H9 (cell line): ENCODE measurements at regions not wholly inside any gene's neighbourhood (a gene's known extent, or its start where the extent isn't known, plus 50 kb on each side); places are given as distances from the start of the nearest gene placed in this dataset.

Experiments used
- DNase-seq: peaks from one replicate; pipeline ENCODE4 v3.0.0-alpha.2; 2017
- H2AFZ ChIP-seq: one replicate; pipeline ENCODE4 v1.6.1; 2013; ENCODE audit warnings: mild to moderate bottlenecking, low read length, control low read depth, moderate library complexity
- H2AK5ac ChIP-seq: 2 replicates; pipeline ENCODE4 v1.6.1; 2013; ENCODE audit warnings: low read length, control low read depth, mixed read lengths; ENCODE audit not compliant: insufficient read length
- H2BK120ac ChIP-seq: one replicate; pipeline ENCODE4 v1.6.1; 2013; ENCODE audit warnings: low read depth, mild to moderate bottlenecking, low read length, control low read depth, inconsistent platforms; ENCODE audit not compliant: poor library complexity, severe bottlenecking
- H2BK12ac ChIP-seq: 2 replicates; pipeline ENCODE4 v1.6.1; 2013; ENCODE audit warnings: low read length, control low read depth, mixed read lengths, low read depth; ENCODE audit not compliant: insufficient read length
- H2BK15ac ChIP-seq: 2 replicates; pipeline ENCODE4 v1.6.1; 2013; ENCODE audit warnings: low read depth, low read length, control low read depth
- H2BK20ac ChIP-seq: one replicate; pipeline ENCODE4 v1.6.1; 2013; ENCODE audit warnings: low read depth, mild to moderate bottlenecking, low read length, control low read depth, inconsistent platforms; ENCODE audit not compliant: poor library complexity, severe bottlenecking
- H2BK5ac ChIP-seq: 2 replicates; pipeline ENCODE4 v1.6.1; 2013; ENCODE audit warnings: low read length, control low read depth, mixed read lengths; ENCODE audit not compliant: insufficient read length
- H3K14ac ChIP-seq: 2 replicates; pipeline ENCODE4 v1.6.1; 2013; ENCODE audit warnings: low read length, control low read depth; ENCODE audit not compliant: insufficient read depth
- H3K18ac ChIP-seq: 2 replicates; pipeline ENCODE4 v1.6.1; 2013; ENCODE audit warnings: low read depth, mild to moderate bottlenecking, mixed read lengths, low read length, control low read depth; ENCODE audit not compliant: insufficient read length
- H3K23ac ChIP-seq: 2 replicates; pipeline ENCODE4 v1.6.1; 2013; ENCODE audit warnings: low read length, control low read depth, mixed read lengths, low read depth; ENCODE audit not compliant: insufficient read length
- H3K23me2 ChIP-seq: 2 replicates; pipeline ENCODE4 v1.6.1; 2013; ENCODE audit warnings: low read depth, mild to moderate bottlenecking, mixed read lengths, low read length, control low read depth; ENCODE audit not compliant: insufficient read length, poor library complexity, severe bottlenecking
- H3K27ac ChIP-seq: 2 replicates; pipeline ENCODE4 v1.5.1; 2013; ENCODE audit warnings: low read length, control low read depth, mixed read lengths, low read depth; ENCODE audit not compliant: insufficient read length
- H3K27me3 ChIP-seq: 2 replicates; pipeline ENCODE4 v1.6.1; 2013; ENCODE audit warnings: low read length, control low read depth, inconsistent platforms; ENCODE audit not compliant: insufficient read depth
- H3K4ac ChIP-seq: 2 replicates; pipeline ENCODE4 v1.6.1; 2013; ENCODE audit warnings: low read depth, mild to moderate bottlenecking, control low read depth, inconsistent platforms, low read length, moderate library complexity
- H3K4me1 ChIP-seq: 2 replicates; pipeline ENCODE4 v1.6.1; 2013; ENCODE audit warnings: low read length, control low read depth, inconsistent platforms; ENCODE audit not compliant: insufficient read depth
- H3K4me2 ChIP-seq: 2 replicates; pipeline ENCODE4 v1.6.1; 2013; ENCODE audit warnings: low read length, control low read depth, mixed read lengths; ENCODE audit not compliant: insufficient read length, insufficient read depth
- H3K56ac ChIP-seq: 2 replicates; pipeline ENCODE4 v1.6.1; 2013; ENCODE audit warnings: low read depth, mild to moderate bottlenecking, mixed read lengths, low read length, control low read depth; ENCODE audit not compliant: insufficient read length
- H3K79me1 ChIP-seq: 2 replicates; pipeline ENCODE4 v1.6.1; 2013; ENCODE audit warnings: low read depth, mild to moderate bottlenecking, moderate library complexity, low read length, control low read depth, inconsistent platforms; ENCODE audit not compliant: insufficient read depth, poor library complexity, severe bottlenecking
- H3K79me2 ChIP-seq: 2 replicates; pipeline ENCODE4 v1.6.1; 2013; ENCODE audit warnings: low read length, control low read depth, inconsistent platforms; ENCODE audit not compliant: insufficient read depth
- H3K9ac ChIP-seq: 2 replicates; pipeline ENCODE4 v1.6.1; 2013; ENCODE audit warnings: low read length, control low read depth, mixed read lengths; ENCODE audit not compliant: insufficient read length; ENCODE audit errors: extremely low read depth
- H3K9me3 ChIP-seq: one replicate; pipeline ENCODE4 v1.6.1; 2013; ENCODE audit warnings: low read depth, low read length, inconsistent platforms; ENCODE audit not compliant: control insufficient read depth
- H3T11ph ChIP-seq: one replicate; pipeline ENCODE4 v1.6.1; 2013; ENCODE audit warnings: mild to moderate bottlenecking, low read length, control low read depth, inconsistent platforms
- H4K20me1 ChIP-seq: one replicate; pipeline ENCODE4 v1.6.1; 2013; ENCODE audit not compliant: control insufficient read depth, insufficient read length, insufficient read depth
- H4K5ac ChIP-seq: 2 replicates; pipeline ENCODE4 v1.6.1; 2013; ENCODE audit warnings: low read depth, mild to moderate bottlenecking, mixed read lengths, low read length, control low read depth; ENCODE audit not compliant: insufficient read length
- H4K8ac ChIP-seq: replicated peaks from 2 replicates; pipeline ENCODE4 v1.6.1; 2013; ENCODE audit warnings: low read length, control low read depth, mixed read lengths, low read depth; ENCODE audit not compliant: insufficient read length
- H4K91ac ChIP-seq: 2 replicates; pipeline ENCODE4 v1.6.1; 2013; ENCODE audit warnings: low read depth, mild to moderate bottlenecking, moderate library complexity, mixed read lengths, low read length, control low read depth; ENCODE audit not compliant: insufficient read length
- H3K27ac Mint-ChIP-seq, 3 experiments: 2 replicates in 2 of 3; 3 replicates in 1 of 3; pipeline ENCODE4 v1.8.0; 2020 to 2021; ENCODE audit warnings: mixed read lengths in 3 of 3, mild to moderate bottlenecking in 1 of 3, moderate library complexity in 1 of 3
- H3K27me3 Mint-ChIP-seq: 2 replicates; pipeline ENCODE4 v1.8.0; 2021; ENCODE audit warnings: low read depth, mild to moderate bottlenecking, moderate library complexity, mixed read lengths
- H3K36me3 Mint-ChIP-seq, 3 experiments: 2 replicates in 2 of 3; 3 replicates in 1 of 3; pipeline ENCODE4 v1.8.0; 2020 to 2021; ENCODE audit warnings: low read depth in 3 of 3, mixed read lengths in 3 of 3; ENCODE audit not compliant: insufficient read depth in 1 of 3
- H3K4me1 Mint-ChIP-seq, 2 experiments: 2 replicates each; pipeline ENCODE4 v1.8.0; 2020; ENCODE audit warnings: mixed read lengths in 2 of 2
- H3K4me3 Mint-ChIP-seq, 2 experiments: 2 replicates in 1 of 2; 3 replicates in 1 of 2; pipeline ENCODE4 v1.8.0; 2020 to 2021; ENCODE audit warnings: mild to moderate bottlenecking in 2 of 2, mixed read lengths in 2 of 2, moderate library complexity in 1 of 2
- H3K9me3 Mint-ChIP-seq, 2 experiments: 2 replicates in 1 of 2; 3 replicates in 1 of 2; pipeline ENCODE4 v1.8.0; 2020; ENCODE audit warnings: mild to moderate bottlenecking in 2 of 2, mixed read lengths in 2 of 2, moderate library complexity in 1 of 2
- WGBS: extraction: QIAGEN DNeasy Blood & Tissue Kit; methylation state at CpG from one replicate; pipeline ENCODE4 v1.1.7; 2013; ENCODE audit warnings: missing lambda C conversion rate, low lambda C conversion rate, mixed read lengths; ENCODE audit not compliant: insufficient read length; ENCODE audit errors: extremely low coverage; 5-methylcytosine and 5-hydroxymethylcytosine counted together
- TF ChIP-seq, protein P1 (sequence below): fragments of 200-600 bp; sonication (generic); conservative IDR thresholded peaks from 3 replicates; pipeline ENCODE4 v1.8.0; 2021; ENCODE audit warnings: antibody characterized with exemption, mild to moderate bottlenecking

DNA sequence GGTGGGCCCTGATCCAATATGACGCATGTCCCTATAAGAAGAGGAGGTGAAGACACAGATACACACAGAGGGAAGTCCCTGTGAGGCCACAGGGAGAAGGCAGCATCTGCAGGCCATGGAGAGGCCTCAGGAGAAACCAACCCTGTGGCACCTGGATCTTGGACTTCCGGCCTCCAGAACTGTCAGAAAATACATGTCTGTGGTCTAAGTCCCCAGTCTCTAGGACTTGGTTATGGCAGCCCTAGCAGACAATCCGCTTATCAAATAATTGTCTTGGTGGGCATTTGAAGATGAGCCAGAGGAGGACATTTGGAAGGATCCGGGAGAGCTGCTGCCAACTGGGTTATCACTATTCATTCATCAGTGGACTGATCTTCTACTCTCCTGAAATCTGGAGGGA lies 57.6 kb upstream of the FOXQ1 start:
- H3K4me2 ChIP-seq: no peak overlapping the region
- H2BK120ac ChIP-seq: no peak overlapping the region
- no peak overlapping the region for H2BK15ac ChIP-seq
- H3K79me1 ChIP-seq: no peaks in the 10 kb centered on the region
- no peak overlapping the region for H2AK5ac ChIP-seq
- H3K23me2 ChIP-seq: no peaks in the 10 kb centered on the region
- no peak overlapping the region for H2BK20ac ChIP-seq
- no peaks in the 10 kb centered on the region for H3K4me1 ChIP-seq
- no peaks in the 10 kb centered on the region; a peak in 1 of 7 replicates for H3K36me3 Mint-ChIP-seq
- H4K91ac ChIP-seq: no peak overlapping the region
- no peak overlapping the region for H3K4ac ChIP-seq
- no peak overlapping the region for H3K9ac ChIP-seq
- no peak overlapping the region for H2BK12ac ChIP-seq
- no peaks in the 10 kb centered on the region for H3K27me3 ChIP-seq
- H3K4me3 Mint-ChIP-seq: no peak overlapping the region
- TF ChIP-seq, protein P1, sequence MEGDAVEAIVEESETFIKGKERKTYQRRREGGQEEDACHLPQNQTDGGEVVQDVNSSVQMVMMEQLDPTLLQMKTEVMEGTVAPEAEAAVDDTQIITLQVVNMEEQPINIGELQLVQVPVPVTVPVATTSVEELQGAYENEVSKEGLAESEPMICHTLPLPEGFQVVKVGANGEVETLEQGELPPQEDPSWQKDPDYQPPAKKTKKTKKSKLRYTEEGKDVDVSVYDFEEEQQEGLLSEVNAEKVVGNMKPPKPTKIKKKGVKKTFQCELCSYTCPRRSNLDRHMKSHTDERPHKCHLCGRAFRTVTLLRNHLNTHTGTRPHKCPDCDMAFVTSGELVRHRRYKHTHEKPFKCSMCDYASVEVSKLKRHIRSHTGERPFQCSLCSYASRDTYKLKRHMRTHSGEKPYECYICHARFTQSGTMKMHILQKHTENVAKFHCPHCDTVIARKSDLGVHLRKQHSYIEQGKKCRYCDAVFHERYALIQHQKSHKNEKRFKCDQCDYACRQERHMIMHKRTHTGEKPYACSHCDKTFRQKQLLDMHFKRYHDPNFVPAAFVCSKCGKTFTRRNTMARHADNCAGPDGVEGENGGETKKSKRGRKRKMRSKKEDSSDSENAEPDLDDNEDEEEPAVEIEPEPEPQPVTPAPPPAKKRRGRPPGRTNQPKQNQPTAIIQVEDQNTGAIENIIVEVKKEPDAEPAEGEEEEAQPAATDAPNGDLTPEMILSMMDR: no peak
- no CpG with 5 or more reads among the region's 4 CpGs for WGBS
- no peak overlapping the region for H4K8ac ChIP-seq
- no peaks in the 10 kb centered on the region for H3K9me3 Mint-ChIP-seq
- no peaks in the 10 kb centered on the region for H4K20me1 ChIP-seq
- H3K18ac ChIP-seq: no peak overlapping the region
- no peak overlapping the region for H3K14ac ChIP-seq
- no peak overlapping the region for H2AFZ ChIP-seq
- H2BK5ac ChIP-seq: no peak overlapping the region
- H4K5ac ChIP-seq: no peak overlapping the region
- no peak for DNase-seq
- H3K27me3 Mint-ChIP-seq: peaks cover 4% of the 10 kb centered on the region
- no peak overlapping the region for H3K56ac ChIP-seq
- no peak overlapping the region for H3T11ph ChIP-seq
- H3K9me3 ChIP-seq: no peaks in the 10 kb centered on the region
- no peak overlapping the region for H3K27ac ChIP-seq
- no peaks in the 10 kb centered on the region for H3K79me2 ChIP-seq
- no peak overlapping the region for H3K23ac ChIP-seq
- H3K4me1 Mint-ChIP-seq: no peaks in the 10 kb centered on the region
- H3K27ac Mint-ChIP-seq: no peak overlapping the region; a peak in 1 of 7 replicates
